GM19025 (cell line): ENCODE measurements at regions not wholly inside any gene's neighbourhood (a gene's known extent, or its start where the extent isn't known, plus 50 kb on each side); places are given as distances from the start of the nearest gene placed in this dataset.
"Not testable (repeated sequence)": the region's sequence is repeated elsewhere in the genome, so short reads cannot be mapped to it uniquely, and the experiment has no call there.

ENCODE experiments used
- ATAC-seq: cut with Tn5 transposase; IDR thresholded peaks from one replicate; pipeline ENCODE4 v1.9.1; 2021; ENCODE audit warnings: mild to moderate bottlenecking, low read depth, moderate library complexity; ENCODE audit not compliant: unreplicated experiment

GRCh38 chr6:102895683-102896082 is 1502.2 kb downstream of the GRIK2 start:
- ATAC-seq: no peak

DNA sequence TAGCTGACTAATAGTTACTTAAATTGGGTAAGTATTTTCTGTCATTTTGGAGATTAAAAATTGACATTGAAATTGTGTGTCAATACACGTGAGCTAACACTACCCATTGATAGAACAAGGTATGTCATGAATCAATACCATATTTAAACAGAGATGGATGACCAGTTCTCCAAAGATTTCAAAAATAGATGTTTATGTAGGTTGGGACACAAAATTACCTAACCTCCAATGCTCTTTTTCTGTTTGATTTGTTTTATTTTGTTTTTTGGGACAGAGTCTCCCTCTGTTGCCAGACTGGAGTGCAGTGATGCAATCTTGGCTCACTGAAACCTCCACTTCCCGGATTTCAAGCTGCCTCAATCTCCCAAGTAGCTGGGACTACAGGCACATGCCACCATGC is 1491.7 kb downstream of the GRIK2 start:
- no peak for ATAC-seq

GRCh38 chr6:102853249-102853955 is 1459.9 kb downstream of the GRIK2 start:
- ATAC-seq: no peak

DNA sequence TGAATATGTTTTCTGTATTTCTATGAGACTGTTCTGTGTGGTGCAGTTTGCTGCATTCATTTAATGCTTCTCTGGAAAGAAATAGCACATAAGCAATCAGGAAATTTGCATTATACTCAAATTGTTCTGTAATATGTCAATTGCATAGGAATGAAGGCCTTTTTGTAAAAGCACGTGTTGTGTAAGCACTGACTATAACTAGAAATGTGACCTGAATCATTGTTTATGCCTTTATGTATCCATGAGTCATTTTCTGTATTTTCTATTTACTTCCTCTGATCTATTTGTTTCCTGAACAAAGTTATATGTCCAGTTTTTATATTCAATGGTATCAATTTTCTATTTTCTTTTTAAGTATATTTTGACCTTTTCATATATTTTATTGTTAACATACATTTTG is 1455.3 kb downstream of the GRIK2 start:
- no peak for ATAC-seq

DNA sequence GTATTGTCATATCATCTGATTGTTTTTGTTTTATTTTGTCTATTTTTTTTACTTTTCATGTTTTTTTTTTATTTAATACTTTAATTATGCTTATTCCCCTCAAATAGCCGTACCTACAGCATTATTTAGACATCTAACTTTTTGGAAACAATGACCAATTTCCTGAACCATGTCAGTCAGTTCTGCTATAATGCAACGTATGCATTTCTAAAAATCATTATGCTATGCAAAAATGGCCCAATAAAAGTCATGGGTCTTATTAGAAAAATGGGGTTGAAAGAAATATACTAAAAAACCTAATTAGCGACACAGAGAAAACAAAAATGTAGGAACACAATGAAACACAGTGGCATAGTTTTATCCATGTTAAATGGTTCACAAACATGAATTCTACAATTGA is 1454.7 kb downstream of the GRIK2 start:
- ATAC-seq: no peak

- no peak for ATAC-seq
These were observed 1447.6 kb downstream of the GRIK2 start for GRCh38 chr6:102841060-102841459.

- no peak for ATAC-seq
These were observed 1438.5 kb downstream of the GRIK2 start for GRCh38 chr6:102832021-102832420.

GRCh38 chr6:102820098-102820497 is 1426.6 kb downstream of the GRIK2 start:
- no peak for ATAC-seq

DNA sequence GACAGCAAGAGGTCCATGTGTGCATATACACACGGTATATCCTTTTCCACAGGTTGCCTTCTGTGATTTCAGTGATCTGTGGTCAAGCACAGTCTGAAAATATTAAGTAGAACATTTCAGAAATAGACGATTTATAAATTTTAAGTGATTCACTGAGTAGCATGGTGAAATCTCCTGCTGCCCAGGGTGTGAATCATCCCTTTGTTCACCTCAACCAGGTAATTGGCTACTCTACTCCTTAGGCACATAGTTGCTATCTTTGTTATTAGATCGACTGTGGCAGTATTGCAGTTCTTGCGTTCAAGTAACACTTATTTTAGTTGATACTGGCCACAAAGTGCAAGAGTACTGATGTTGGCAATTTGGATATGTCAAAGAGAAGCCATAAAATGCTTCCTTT is 1421.7 kb downstream of the GRIK2 start:
- no peak for ATAC-seq

GRCh38 chr6:102813489-102814275 is 1420.2 kb downstream of the GRIK2 start:
- no peak for ATAC-seq

DNA sequence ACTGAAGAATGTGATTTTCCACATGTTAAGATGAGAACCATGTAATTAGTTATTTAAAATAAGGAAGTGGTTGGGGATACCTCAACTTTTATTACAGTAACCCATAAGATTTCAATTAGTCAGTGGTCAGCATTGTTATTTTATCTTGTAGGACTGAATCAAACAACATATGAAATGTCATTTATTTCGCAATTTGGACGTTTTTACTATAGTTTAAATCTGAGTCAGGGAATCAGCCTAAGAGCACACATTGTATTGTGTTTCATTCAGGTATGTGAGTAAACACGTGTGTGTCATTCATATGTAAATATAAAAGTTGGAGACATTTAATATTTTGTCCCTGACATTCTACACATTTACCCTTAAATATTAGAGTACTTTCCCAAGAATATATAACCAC is 1418.7 kb downstream of the GRIK2 start:
- ATAC-seq: no peak

- ATAC-seq: not testable (repeated sequence)
These were observed 1415.5 kb downstream of the GRIK2 start for GRCh38 chr6:102808944-102809505.

GRCh38 chr6:102799051-102799450 is 1405.5 kb downstream of the GRIK2 start:
- ATAC-seq: no peak

DNA sequence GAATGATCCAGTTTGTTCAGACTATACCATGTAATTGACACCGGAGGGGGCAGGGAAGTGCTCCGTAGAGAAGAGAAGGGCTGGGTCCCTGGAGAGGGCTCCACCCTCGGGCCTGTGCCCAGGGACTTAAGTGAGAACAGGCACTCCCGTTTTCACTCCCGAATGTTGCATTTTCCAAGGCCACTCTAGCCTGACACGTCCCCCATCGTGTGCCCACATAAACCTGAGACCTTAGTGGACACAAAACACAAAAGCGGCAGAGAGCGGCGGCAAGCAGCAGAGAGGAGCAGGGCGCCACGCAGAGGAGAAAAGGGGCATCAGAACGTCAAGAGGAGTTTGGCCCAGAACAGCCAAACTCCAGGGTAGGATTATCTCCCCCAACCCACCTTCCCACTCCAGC is 1405.1 kb downstream of the GRIK2 start:
- no peak for ATAC-seq

GRCh38 chr6:102793752-102794151 is 1400.2 kb downstream of the GRIK2 start:
- ATAC-seq: no peak

DNA sequence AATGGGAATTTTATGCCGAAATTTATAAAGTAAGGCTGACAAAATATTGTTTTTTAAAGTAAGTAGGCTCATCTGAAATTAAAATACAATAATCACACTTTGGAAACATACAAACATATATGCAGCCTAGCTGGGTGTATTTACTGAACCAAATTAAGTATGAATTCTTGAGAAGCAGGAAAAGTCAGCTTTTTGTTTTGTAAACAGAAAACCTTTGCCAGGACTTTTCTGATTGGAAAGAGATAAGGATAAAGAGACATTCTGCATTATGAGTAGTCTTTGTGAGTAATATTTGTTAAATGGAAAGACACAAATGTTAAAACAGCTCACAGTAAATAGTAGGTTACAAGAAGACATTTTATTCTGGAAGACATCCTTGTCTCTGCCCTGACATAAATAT is 1380.8 kb downstream of the GRIK2 start:
- ATAC-seq: no peak

DNA sequence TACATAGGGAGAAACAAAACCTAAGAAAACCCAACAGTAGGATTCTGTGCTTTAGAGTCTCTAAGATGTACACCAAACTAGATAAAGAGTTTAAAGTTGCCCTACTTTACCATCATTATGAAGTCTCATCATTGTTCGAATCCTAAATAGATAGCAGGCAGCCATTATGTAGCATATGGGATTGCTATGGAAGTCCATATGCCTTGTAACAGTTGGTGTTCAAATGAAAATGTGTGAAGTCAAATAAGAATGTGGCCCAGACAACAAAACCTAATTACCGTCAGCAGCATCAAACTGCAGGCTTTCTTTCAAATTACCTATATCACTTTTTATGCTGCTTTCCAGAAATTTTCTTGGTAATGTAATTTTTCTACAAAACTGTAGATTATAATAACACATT is 1380.1 kb downstream of the GRIK2 start:
- ATAC-seq: no peak

DNA sequence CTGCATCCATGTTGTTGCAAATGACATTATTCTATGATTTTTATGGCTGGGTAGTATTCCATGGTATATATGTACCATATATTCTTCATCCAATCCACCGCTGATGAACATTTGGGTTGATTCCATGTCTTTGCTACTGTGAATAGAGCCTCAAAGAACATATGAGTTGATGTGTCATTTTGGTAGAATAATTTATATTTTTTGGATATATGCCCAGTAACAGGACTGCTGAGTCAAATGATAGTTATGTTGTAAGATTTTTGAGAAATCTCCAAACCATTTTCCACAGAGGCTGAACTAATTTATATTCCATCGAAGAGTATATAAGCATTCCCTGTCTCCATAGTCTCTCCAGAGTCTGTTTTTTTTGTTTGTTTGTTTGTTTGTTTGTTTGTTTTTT is 1373.5 kb downstream of the GRIK2 start:
- no peak for ATAC-seq

DNA sequence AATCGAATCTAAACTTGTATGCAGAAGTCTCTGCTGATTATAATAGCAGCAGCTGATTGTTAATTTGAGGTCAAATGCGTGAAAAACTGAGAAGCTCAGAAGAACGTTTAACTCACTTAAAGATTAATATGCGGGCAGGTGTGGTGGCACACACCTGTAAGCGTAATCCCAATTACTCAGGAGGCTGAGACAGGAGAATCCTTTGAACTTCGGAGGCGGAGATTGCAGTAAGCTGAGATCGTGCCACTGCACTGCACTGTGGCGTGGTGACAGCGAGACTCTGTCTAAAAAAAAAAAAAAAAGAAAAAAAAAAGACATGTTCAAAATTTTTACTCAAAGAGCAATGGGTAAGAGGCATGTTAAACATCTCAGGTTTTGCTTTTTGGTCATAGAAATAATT is 1370.8 kb downstream of the GRIK2 start:
- ATAC-seq: no peak

DNA sequence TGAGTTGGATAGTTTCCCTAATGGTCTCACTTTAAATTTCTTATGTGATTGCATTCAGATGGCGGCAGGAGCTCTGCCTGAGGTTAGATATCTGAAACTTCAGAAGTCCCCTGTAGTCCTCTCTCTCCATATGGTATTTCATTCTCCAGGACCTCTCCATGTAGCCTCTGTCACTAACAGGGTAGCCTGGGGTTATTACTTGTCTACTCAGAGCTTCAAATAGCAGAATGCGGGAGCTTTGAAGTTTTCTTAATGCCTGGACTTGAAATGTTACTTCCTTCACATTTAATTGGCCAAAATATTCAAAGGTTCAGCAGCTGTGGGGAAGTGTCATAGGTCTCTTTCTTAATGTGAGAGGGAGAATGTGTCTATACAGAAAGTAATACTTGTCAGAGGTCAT is 1370.4 kb downstream of the GRIK2 start:
- no peak for ATAC-seq

DNA sequence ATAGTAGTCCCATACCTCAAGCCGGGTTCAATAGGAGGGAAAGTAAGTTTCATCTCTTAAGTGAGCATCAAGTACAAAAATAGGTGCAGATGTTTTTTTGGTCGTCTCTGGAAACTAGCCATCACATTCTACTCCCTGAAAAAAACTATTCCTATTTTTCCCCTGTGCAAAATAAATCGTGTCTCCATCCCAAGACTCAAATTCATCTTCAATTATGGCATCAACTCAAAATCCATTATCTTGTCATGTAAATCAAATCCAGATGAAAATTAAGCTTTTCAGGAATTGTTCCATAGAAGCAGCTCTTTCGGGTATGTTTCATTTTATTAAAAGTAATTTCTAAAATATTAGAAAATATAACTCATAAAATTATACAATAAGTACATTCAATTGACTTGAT is 1368.4 kb downstream of the GRIK2 start:
- no peak for ATAC-seq

DNA sequence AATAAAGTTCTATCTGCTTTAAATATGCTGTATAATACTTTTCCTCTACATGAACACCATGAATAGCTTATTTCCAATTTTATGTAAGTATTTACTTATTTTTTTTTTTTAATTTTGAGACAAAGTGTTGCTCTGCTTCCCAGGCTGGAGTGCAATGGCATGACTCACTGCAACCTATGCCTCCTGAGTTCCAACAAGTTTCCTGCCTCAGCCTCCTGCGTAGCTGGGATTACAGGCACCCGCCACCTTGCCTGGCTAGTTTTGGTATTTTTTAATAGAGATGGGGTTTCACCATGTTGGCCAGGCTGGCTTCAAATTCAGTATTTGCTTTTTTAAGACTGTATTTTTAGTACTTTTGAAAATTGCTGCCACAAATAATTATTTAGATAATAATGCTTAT is 1365.9 kb downstream of the GRIK2 start:
- ATAC-seq: no peak
